ENCODE measurements at regions not wholly inside any gene's neighbourhood (a gene's known extent, or its start where the extent isn't known, plus 50 kb on each side); places are given as distances from the start of the nearest gene placed in this dataset.

DNA sequence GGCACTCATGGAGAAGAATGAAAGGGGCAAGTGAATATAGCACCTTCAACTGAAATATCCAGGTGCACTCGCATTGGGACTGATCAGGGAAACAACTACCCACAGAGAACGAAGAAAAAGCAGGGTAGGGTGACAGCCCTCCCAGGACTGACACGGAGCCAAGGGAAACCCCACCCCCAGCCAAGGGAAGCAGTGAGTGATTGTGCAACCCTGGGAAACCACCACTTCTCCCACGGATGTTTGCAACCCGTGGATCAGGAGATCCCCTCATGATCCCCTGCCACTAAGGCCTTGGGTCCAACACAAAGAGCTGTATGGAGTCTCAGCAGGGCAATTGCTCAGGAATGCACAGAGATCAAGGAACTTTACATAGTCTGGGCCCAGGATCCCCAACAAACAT is 158.5 kb upstream of the HCCS start:
- TF ChIP-seq GABPA (IDR thresholded peaks at IDR 0.05; ENCODE audit: borderline replicate concordance, insufficient read depth, low read length): no peak
- TF ChIP-seq, protein P1, sequence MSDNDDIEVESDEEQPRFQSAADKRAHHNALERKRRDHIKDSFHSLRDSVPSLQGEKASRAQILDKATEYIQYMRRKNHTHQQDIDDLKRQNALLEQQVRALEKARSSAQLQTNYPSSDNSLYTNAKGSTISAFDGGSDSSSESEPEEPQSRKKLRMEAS (IDR thresholded peaks at IDR 0.05): no peak
- TF ChIP-seq POLR2A (IDR thresholded peaks at IDR 0.05; ENCODE audit: control extremely low read depth in 1 of 2, low read depth in 2 of 2, low read length in 2 of 2): no peak
- TF ChIP-seq, protein P2, sequence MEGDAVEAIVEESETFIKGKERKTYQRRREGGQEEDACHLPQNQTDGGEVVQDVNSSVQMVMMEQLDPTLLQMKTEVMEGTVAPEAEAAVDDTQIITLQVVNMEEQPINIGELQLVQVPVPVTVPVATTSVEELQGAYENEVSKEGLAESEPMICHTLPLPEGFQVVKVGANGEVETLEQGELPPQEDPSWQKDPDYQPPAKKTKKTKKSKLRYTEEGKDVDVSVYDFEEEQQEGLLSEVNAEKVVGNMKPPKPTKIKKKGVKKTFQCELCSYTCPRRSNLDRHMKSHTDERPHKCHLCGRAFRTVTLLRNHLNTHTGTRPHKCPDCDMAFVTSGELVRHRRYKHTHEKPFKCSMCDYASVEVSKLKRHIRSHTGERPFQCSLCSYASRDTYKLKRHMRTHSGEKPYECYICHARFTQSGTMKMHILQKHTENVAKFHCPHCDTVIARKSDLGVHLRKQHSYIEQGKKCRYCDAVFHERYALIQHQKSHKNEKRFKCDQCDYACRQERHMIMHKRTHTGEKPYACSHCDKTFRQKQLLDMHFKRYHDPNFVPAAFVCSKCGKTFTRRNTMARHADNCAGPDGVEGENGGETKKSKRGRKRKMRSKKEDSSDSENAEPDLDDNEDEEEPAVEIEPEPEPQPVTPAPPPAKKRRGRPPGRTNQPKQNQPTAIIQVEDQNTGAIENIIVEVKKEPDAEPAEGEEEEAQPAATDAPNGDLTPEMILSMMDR (IDR thresholded peaks at IDR 0.05; ENCODE audit: control extremely low read depth in 1 of 3, insufficient read depth in 1 of 3, low read depth in 1 of 3, low read length in 3 of 3): no peak
